ENCODE measurements at regions not wholly inside any gene's neighbourhood (a gene's known extent, or its start where the extent isn't known, plus 50 kb on each side); places are given as distances from the start of the nearest gene placed in this dataset.

GRCh38 chr5:89350684-89351083, 467.7 kb upstream of the MEF2C start:
- Histone ChIP-seq H3K27me3 (ENCODE audit: insufficient read depth, poor library complexity, severe bottlenecking) (no peaks in the 10 kb centered on the region), H3K4me3 (replicated peaks; ENCODE audit: insufficient read depth, low read length) (no peak overlapping the region), H3K27ac (replicated peaks) (no peak overlapping the region)
- DNase-seq (ENCODE audit: low read depth in 1 of 2, low spot score in 1 of 2): no peak
- no peak for TF ChIP-seq SPI1 (IDR thresholded peaks at IDR 0.05; ENCODE audit: borderline replicate concordance, low read depth)
- no peak for TF ChIP-seq POLR2AphosphoS5 (IDR thresholded peaks at IDR 0.05; ENCODE audit: low read depth)
- TF ChIP-seq, protein P1, sequence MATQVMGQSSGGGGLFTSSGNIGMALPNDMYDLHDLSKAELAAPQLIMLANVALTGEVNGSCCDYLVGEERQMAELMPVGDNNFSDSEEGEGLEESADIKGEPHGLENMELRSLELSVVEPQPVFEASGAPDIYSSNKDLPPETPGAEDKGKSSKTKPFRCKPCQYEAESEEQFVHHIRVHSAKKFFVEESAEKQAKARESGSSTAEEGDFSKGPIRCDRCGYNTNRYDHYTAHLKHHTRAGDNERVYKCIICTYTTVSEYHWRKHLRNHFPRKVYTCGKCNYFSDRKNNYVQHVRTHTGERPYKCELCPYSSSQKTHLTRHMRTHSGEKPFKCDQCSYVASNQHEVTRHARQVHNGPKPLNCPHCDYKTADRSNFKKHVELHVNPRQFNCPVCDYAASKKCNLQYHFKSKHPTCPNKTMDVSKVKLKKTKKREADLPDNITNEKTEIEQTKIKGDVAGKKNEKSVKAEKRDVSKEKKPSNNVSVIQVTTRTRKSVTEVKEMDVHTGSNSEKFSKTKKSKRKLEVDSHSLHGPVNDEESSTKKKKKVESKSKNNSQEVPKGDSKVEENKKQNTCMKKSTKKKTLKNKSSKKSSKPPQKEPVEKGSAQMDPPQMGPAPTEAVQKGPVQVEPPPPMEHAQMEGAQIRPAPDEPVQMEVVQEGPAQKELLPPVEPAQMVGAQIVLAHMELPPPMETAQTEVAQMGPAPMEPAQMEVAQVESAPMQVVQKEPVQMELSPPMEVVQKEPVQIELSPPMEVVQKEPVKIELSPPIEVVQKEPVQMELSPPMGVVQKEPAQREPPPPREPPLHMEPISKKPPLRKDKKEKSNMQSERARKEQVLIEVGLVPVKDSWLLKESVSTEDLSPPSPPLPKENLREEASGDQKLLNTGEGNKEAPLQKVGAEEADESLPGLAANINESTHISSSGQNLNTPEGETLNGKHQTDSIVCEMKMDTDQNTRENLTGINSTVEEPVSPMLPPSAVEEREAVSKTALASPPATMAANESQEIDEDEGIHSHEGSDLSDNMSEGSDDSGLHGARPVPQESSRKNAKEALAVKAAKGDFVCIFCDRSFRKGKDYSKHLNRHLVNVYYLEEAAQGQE (IDR thresholded peaks at IDR 0.05; ENCODE audit: insufficient replicate concordance, low read depth): no peak
- TF ChIP-seq GABPA (IDR thresholded peaks at IDR 0.05; ENCODE audit: low read depth): no peak
- TF ChIP-seq, protein P2, sequence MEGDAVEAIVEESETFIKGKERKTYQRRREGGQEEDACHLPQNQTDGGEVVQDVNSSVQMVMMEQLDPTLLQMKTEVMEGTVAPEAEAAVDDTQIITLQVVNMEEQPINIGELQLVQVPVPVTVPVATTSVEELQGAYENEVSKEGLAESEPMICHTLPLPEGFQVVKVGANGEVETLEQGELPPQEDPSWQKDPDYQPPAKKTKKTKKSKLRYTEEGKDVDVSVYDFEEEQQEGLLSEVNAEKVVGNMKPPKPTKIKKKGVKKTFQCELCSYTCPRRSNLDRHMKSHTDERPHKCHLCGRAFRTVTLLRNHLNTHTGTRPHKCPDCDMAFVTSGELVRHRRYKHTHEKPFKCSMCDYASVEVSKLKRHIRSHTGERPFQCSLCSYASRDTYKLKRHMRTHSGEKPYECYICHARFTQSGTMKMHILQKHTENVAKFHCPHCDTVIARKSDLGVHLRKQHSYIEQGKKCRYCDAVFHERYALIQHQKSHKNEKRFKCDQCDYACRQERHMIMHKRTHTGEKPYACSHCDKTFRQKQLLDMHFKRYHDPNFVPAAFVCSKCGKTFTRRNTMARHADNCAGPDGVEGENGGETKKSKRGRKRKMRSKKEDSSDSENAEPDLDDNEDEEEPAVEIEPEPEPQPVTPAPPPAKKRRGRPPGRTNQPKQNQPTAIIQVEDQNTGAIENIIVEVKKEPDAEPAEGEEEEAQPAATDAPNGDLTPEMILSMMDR (IDR thresholded peaks at IDR 0.05; ENCODE audit: insufficient read depth, low read length): no peak

DNA sequence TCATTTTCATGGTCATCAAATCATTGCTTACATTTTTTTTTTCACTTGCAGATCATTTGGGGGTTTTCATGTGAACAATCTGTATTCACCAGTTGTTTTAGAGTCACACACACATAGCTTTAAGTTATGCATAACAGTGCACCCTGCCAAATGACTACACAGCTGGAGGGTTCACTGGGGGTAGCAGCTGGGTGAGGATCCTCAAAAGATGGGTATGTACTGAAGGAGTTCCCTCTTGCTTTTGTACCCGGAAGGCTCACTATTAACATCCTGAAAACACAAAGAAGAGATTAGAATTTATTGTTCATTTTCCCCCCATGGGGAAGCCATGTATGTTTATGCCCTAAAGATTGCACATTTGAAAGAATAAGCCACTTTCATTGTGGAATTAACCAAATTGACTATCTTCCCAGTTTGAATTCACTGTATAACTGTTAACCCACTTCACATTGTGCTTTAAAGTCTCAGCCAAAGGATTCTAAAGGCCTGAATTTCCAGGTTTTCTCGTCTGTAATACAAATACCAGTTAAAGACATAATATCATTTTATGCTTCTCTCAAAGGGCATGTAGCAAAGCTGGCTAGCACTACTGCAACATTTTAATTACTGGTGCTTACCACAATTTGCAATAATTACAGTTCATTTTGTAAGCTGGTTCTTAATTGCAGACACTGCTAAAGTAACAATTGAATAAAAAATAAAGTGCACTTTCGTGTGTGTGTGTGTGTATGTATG, 466.4 kb upstream of the MEF2C start:
- H3K27ac ChIP-seq (replicated peaks): no peak overlapping the region
- TF ChIP-seq SPI1 (IDR thresholded peaks at IDR 0.05; ENCODE audit: borderline replicate concordance, low read depth): no peak
- TF ChIP-seq, protein P2 (IDR thresholded peaks at IDR 0.05; ENCODE audit: insufficient read depth, low read length): no peak
- no peak for TF ChIP-seq POLR2AphosphoS5 (IDR thresholded peaks at IDR 0.05; ENCODE audit: low read depth)
- TF ChIP-seq, protein P1 (IDR thresholded peaks at IDR 0.05; ENCODE audit: insufficient replicate concordance, low read depth): no peak
- no peak for TF ChIP-seq GABPA (IDR thresholded peaks at IDR 0.05; ENCODE audit: low read depth)
- no peak overlapping the region for H3K4me3 ChIP-seq (replicated peaks; ENCODE audit: insufficient read depth, low read length)
- no peaks in the 10 kb centered on the region for H3K27me3 ChIP-seq (ENCODE audit: insufficient read depth, poor library complexity, severe bottlenecking)
- no peak for DNase-seq (ENCODE audit: low read depth in 1 of 2, low spot score in 1 of 2)

GRCh38 chr5:89346573-89346972, 463.6 kb upstream of the MEF2C start:
- TF ChIP-seq, protein P1 (IDR thresholded peaks at IDR 0.05; ENCODE audit: insufficient replicate concordance, low read depth): no peak
- TF ChIP-seq GABPA (IDR thresholded peaks at IDR 0.05; ENCODE audit: low read depth): no peak
- TF ChIP-seq, protein P2 (IDR thresholded peaks at IDR 0.05; ENCODE audit: insufficient read depth, low read length): no peak
- Histone ChIP-seq H3K4me3 (replicated peaks; ENCODE audit: insufficient read depth, low read length) (no peak overlapping the region), H3K27ac (replicated peaks) (no peak overlapping the region), H3K27me3 (ENCODE audit: insufficient read depth, poor library complexity, severe bottlenecking) (no peaks in the 10 kb centered on the region)
- no peak for DNase-seq (ENCODE audit: low read depth in 1 of 2, low spot score in 1 of 2)
